OCI-LY3 (cell line): ENCODE measurements at regions not wholly inside any gene's neighbourhood (a gene's known extent, or its start where the extent isn't known, plus 50 kb on each side); places are given as distances from the start of the nearest gene placed in this dataset.

Source experiments
- CTCF ChIP-seq: fragments of 200-600, 300-600 bp; sonication (generic); IDR thresholded peaks from 2 replicates; pipeline ENCODE4 v1.5.1; 2014; ENCODE audit warnings: antibody characterized with exemption, low read length, low read depth
- EZH2phosphoT487 ChIP-seq: fragments of 200-600 bp; shearing (Covaris generic); IDR thresholded peaks from 2 replicates; pipeline ENCODE4 v1.6.1; 2018; ENCODE audit warnings: antibody characterized with exemption, mixed run types, low read depth

DNA sequence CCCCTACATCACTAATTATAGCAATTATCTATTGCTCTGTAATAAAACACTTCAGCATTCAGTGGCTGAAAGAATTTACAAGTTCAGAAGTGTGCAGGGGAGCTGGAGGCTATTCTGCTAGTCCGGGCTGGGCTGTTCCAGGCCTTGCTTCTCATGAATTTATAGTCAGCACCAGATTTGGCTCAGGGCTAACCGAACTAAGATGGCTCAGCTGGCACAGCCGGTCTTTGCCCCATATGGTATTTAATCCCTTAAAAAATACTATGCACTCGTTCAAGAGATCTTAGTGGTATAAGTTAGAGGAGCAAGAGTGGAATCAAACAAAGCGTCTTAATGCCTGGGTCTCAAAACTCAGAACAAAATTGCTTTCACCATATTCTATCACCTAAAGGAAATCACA lies 932.9 kb downstream of the XPNPEP1 start:
- TF ChIP-seq CTCF = no peak
- TF ChIP-seq EZH2phosphoT487 = no peak
